ENCODE measurements at regions not wholly inside any gene's neighbourhood (a gene's known extent, or its start where the extent isn't known, plus 50 kb on each side); places are given as distances from the start of the nearest gene placed in this dataset.
"Not testable (repeated sequence)": the region's sequence is repeated elsewhere in the genome, so short reads cannot be mapped to it uniquely, and the experiment has no call there.

- no peak for DNase-seq
These were observed 515.5 kb upstream of the AGA start for GRCh38 chr4:177957596-177958360.

DNA sequence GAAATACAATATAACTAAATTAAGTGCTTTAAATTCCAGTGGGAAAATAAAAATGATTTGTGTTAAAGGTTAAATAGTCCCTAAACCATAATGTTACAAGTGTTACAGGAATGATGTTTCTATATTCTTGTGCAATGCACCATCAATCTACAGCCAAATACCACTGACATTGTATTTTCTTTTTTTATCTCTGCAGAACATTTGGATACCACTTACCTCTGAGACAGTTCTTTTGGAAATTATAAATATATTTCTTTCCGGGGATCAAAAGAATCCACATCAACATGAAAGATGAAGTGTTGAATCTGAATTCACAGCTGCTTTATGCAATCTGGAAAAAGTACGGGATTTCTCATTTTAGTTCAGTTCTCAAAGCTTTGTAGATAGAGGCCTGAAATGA is 518.3 kb upstream of the AGA start:
- no peak for DNase-seq

- no peak for DNase-seq
These were observed 519.6 kb upstream of the AGA start for GRCh38 chr4:177961761-177962380.

- no peak for DNase-seq
These were observed 521.8 kb upstream of the AGA start for GRCh38 chr4:177964061-177964460.

- no peak for DNase-seq
These were observed 522.5 kb upstream of the AGA start for GRCh38 chr4:177964693-177965168.

- DNase-seq, result no peak
These were observed 525.1 kb upstream of the AGA start for GRCh38 chr4:177967328-177967727.

GRCh38 chr4:177968817-177969442 is 526.7 kb upstream of the AGA start:
- DNase-seq, result no peak

DNA sequence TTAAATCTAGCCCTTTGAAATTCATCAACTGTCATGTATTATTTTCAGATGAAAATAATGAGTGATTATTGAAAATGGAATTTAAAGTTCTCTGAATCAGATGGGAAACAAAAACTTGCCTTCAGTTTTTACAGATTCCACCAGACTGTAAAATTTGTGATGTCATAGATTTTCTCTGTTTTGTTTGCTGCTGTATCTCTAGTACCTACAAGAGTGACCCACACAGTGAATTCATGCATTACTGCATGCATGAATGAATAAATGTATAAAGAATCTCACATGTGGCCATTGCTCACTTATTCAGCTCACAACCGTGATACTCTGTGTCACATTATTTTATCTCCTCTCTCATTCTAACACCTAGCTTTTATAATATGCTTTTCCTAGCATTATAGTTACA is 532.2 kb upstream of the AGA start:
- no peak for DNase-seq

DNA sequence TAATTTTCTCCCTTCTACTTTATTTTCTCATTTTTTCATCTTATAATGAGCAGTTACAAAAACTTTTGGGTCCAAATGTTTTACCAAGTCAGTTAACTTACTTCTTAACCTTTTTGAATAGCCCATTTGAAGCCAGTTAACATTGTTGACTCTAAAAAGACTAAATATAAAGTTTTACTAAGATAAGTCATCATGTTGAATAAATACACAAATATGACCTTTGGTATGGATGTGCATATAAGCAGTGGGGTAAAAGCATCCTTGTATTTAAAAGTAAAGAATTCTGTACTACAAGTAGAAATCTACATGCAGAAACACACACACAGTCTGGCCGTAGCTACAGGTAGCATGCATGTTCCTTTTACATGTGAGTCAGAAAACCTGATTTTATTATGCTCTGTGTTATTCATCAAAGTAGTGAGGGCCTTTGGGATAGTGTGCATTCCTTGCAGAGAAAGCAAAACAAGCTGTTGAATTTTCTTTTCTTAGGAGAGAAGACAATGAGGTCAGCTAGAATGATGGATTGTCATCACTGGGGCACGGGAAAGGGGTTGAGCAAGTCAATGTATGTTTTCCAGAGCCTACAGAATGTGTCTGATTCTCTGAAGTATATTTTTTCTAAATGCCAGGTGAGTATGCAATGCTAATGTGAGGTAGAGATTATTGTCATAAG is 533.2 kb upstream of the AGA start:
- DNase-seq, result no peak

GRCh38 chr4:177986236-177986635 is 544.0 kb upstream of the AGA start:
- no peak for DNase-seq

GRCh38 chr4:177987896-177988295 is 545.7 kb upstream of the AGA start:
- DNase-seq, result no peak

GRCh38 chr4:177989503-177990201 is 547.4 kb upstream of the AGA start:
- DNase-seq, result no peak

DNA sequence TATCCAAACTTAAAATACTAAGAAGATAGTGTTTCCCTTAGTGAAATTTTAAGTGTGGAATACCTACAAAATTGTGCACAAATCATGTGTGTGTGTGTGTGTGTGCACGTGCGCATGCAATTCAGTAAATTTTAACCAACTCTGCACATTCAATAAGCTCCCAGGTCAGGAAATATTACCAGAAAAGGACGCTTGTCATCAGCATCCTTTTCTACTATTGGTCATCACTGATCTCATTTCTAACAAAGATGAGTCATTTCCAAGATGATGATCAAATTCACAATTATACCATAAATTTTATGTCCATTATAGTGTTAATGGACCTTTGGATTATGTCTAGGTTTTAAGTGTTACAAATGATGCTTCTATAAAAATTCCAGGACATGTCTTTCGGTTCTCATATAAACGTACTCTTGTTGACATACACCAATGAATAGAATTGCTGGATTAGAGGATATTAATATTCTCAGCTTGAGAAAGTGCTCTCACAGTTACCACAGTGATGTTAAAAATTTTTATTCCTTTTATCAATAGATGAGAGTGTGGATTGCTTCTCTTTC is 560.9 kb upstream of the AGA start:
- DNase-seq, result no peak

DNA sequence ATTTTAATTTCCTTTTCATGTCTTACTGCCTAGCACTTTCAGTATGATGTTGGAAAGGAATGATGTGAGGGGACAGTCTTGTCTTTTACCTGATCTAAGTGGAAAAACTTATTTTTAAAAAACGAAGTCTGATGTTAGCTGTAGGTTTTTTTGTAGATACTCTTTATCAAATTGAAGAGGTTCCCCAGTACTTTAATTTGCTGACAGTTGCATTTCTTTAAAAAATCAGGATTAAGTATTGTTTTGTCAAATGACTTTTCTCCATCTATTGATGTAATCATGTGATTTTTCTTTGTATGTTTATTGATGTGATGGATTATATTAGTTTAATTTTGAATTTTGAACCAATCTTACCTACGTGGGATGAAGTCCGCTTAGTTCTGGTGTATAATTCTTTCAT is 568.4 kb upstream of the AGA start:
- DNase-seq, result no peak

GRCh38 chr4:178015046-178015445 is 572.8 kb upstream of the AGA start:
- not testable (repeated sequence) for DNase-seq

DNA sequence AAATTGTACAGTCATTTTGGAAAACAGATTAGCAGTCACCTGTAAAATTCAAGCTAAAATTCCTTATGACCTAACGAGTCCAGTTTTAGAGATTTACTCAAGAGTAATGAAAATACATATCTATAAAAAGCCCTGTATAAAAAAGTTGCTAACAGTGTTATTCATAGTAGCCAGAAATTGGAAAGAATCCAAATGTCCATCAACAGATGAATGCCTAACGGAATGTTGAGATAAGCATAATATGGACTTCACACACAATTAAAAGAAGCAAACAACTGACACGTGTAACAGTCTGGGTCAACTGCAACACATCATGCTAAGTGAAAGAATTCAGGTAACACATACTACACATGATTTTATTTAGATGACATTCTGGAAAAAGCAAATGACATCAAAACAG is 584.8 kb upstream of the AGA start:
- DNase-seq, result no peak

- no peak for DNase-seq
These were observed 585.6 kb upstream of the AGA start for GRCh38 chr4:178027796-178028195.

- no peak for DNase-seq
These were observed 586.2 kb upstream of the AGA start for GRCh38 chr4:178028481-178028880.

- no peak for DNase-seq
These were observed 595.4 kb upstream of the AGA start for GRCh38 chr4:178037459-178038214.

- no peak for DNase-seq
These were observed 614.8 kb upstream of the AGA start for GRCh38 chr4:178056996-178057395.

DNA sequence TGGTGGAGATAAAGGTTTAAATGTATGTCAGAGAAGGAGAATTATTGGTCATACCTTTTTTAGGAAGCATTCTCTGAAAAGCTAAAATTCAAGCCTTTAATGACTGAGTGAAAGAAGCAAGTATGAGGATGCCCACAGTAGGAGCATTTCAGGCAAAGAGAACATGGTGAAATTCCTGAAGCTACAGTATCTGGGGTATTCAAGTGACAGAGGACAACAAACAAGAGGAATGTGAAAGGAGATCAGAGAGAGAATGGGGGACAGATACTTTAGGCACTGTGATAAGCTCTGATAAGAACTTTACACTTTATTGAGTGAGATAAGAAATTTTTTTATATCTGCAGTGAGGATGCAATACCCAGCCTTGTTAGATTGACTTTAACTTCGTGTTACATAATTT is 621.3 kb upstream of the AGA start:
- no peak for DNase-seq

Measured in suppressor macrophage treated with lipopolysaccharide for 1 hour (primary cell).